ENCODE measurements at regions not wholly inside any gene's neighbourhood (a gene's known extent, or its start where the extent isn't known, plus 50 kb on each side); places are given as distances from the start of the nearest gene placed in this dataset.

- no peak for ATAC-seq
- TF ChIP-seq ARNTL (CRISPR knock-in tag; IDR thresholded peaks at IDR 0.05; ENCODE audit: borderline replicate concordance, low read depth), result no peak
- no peak for TF ChIP-seq PPARA (CRISPR knock-in tag; IDR thresholded peaks at IDR 0.05; ENCODE audit: borderline replicate concordance)
- TF ChIP-seq OSR1 (CRISPR knock-in tag; IDR thresholded peaks at IDR 0.05), result no peak
- no peak for TF ChIP-seq TCF4 (CRISPR knock-in tag; IDR thresholded peaks at IDR 0.05; ENCODE audit: borderline replicate concordance)
- TF ChIP-seq CSRNP3 (CRISPR knock-in tag; IDR thresholded peaks at IDR 0.05), result no peak
- TF ChIP-seq ESRRG (CRISPR knock-in tag; IDR thresholded peaks at IDR 0.05), result no peak
- TF ChIP-seq ZFP3 (CRISPR knock-in tag; IDR thresholded peaks at IDR 0.05), result no peak
- no peak for TF ChIP-seq GLIS3 (CRISPR knock-in tag; IDR thresholded peaks at IDR 0.05)
- no peak for TF ChIP-seq BACH2 (CRISPR knock-in tag; IDR thresholded peaks at IDR 0.05; ENCODE audit: borderline replicate concordance)
Observed at GRCh38 chr3:67875338-67875737, 220.9 kb upstream of the SUCLG2 start.

- ATAC-seq, result no peak
- TF ChIP-seq CREB5 (CRISPR knock-in tag; IDR thresholded peaks at IDR 0.05; ENCODE audit: low read depth), result no peak
- no peak for TF ChIP-seq TCF4 (CRISPR knock-in tag; IDR thresholded peaks at IDR 0.05; ENCODE audit: borderline replicate concordance)
- no peak for TF ChIP-seq POU6F1 (CRISPR knock-in tag; IDR thresholded peaks at IDR 0.05; ENCODE audit: borderline replicate concordance, low read depth)
- no peak for TF ChIP-seq SNAI2 (CRISPR knock-in tag; IDR thresholded peaks at IDR 0.05)
- no peak for TF ChIP-seq ZFP3 (CRISPR knock-in tag; IDR thresholded peaks at IDR 0.05)
- no peak for TF ChIP-seq TOX (CRISPR knock-in tag; IDR thresholded peaks at IDR 0.05; ENCODE audit: borderline replicate concordance)
- no peak for TF ChIP-seq PATZ1 (CRISPR knock-in tag; IDR thresholded peaks at IDR 0.05; ENCODE audit: borderline replicate concordance)
- no peak for TF ChIP-seq ZFP30 (CRISPR knock-in tag; IDR thresholded peaks at IDR 0.05)
- TF ChIP-seq ARNTL (CRISPR knock-in tag; IDR thresholded peaks at IDR 0.05; ENCODE audit: borderline replicate concordance, low read depth), result no peak
- TF ChIP-seq GLIS3 (CRISPR knock-in tag; IDR thresholded peaks at IDR 0.05), result no peak
- no peak for TF ChIP-seq ISL1 (CRISPR knock-in tag; IDR thresholded peaks at IDR 0.05)
- TF ChIP-seq TSHZ2 (CRISPR knock-in tag; IDR thresholded peaks at IDR 0.05), result no peak
- TF ChIP-seq OSR1 (CRISPR knock-in tag; IDR thresholded peaks at IDR 0.05), result no peak
- no peak for TF ChIP-seq CSDC2 (CRISPR knock-in tag; IDR thresholded peaks at IDR 0.05)
- no peak for TF ChIP-seq ZNF8 (CRISPR knock-in tag; IDR thresholded peaks at IDR 0.05)
- no peak for TF ChIP-seq ZNF565 (CRISPR knock-in tag; conservative IDR thresholded peaks at IDR 0.05; ENCODE audit: low read depth)
- no peak for TF ChIP-seq ZC3H10 (CRISPR knock-in tag; IDR thresholded peaks at IDR 0.05)
- TF ChIP-seq ZNF70 (CRISPR knock-in tag; IDR thresholded peaks at IDR 0.05), result no peak
- TF ChIP-seq PPARA (CRISPR knock-in tag; IDR thresholded peaks at IDR 0.05; ENCODE audit: borderline replicate concordance), result no peak
- TF ChIP-seq RARB (CRISPR knock-in tag; IDR thresholded peaks at IDR 0.05), result no peak
Observed at GRCh38 chr3:67870477-67870876, 216.1 kb upstream of the SUCLG2 start.

All from SK-N-SH treated with all-trans-retinoic acid at 6 μM for 48 hours (cell line).